ENCODE measurements at regions not wholly inside any gene's neighbourhood (a gene's known extent, or its start where the extent isn't known, plus 50 kb on each side); places are given as distances from the start of the nearest gene placed in this dataset.

DNA sequence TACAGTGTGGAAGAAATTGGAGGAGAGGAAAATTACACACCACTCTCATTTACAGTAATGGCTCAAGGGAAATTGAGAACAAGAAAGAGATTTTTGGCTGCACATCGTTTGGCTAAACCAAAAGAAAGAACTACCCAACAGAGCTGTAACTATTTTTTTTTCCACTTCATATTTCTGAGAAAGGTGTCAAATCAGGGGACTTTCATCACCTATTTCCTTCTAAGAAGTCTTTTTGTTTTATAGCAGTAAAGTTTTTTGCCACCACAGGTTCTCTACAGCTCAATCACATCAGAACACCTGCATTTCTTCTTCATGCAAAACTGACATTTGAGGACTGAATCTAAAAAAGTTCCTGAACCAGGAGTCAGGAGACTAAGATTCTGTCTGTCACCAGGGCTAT lies 57.5 kb upstream of the TNIP3 start:
- ATAC-seq (no peak), DNase-seq (no peak)
- Histone ChIP-seq H3K9me3 (ENCODE audit: control insufficient read depth, low read length) (no peaks in the 10 kb centered on the region), H3K27ac (ENCODE audit: low read length) (no peak overlapping the region), H3K4me3 (ENCODE audit: low read length) (no peak overlapping the region), H3K27me3 (ENCODE audit: control insufficient read depth, insufficient read depth) (no peaks in the 10 kb centered on the region), H3K4me1 (ENCODE audit: control insufficient read depth, insufficient read depth, low read length) (no peaks in the 10 kb centered on the region)
- intact Hi-C loops (cut with DNase I), result no loop called here
- 52% methylated on average over 1 of the region's 1 CpG for WGBS

- WGBS, result 66% methylated on average over 1 of the region's 1 CpG
- H3K4me3 ChIP-seq (ENCODE audit: low read length), result no peak overlapping the region
- no peaks in the 10 kb centered on the region for H3K9me3 ChIP-seq (ENCODE audit: control insufficient read depth, low read length)
- H3K4me1 ChIP-seq (ENCODE audit: control insufficient read depth, insufficient read depth, low read length), result no peaks in the 10 kb centered on the region
- H3K27ac ChIP-seq (ENCODE audit: low read length), result no peak overlapping the region
- ATAC-seq, result no peak
- intact Hi-C loops (cut with DNase I), result no loop called here
- no peaks in the 10 kb centered on the region for H3K27me3 ChIP-seq (ENCODE audit: control insufficient read depth, insufficient read depth)
- DNase-seq, result no peak
Measured at GRCh38 chr4:121221201-121221600, 57.1 kb upstream of the TNIP3 start.

- DNase-seq (no peak), ATAC-seq (no peak)
- Histone ChIP-seq H3K27me3 (ENCODE audit: control insufficient read depth, insufficient read depth) (no peaks in the 10 kb centered on the region), H3K4me1 (ENCODE audit: control insufficient read depth, insufficient read depth, low read length) (no peaks in the 10 kb centered on the region), H3K9me3 (ENCODE audit: control insufficient read depth, low read length) (no peaks in the 10 kb centered on the region), H3K4me3 (ENCODE audit: low read length) (no peak overlapping the region), H3K27ac (ENCODE audit: low read length) (no peak overlapping the region)
- WGBS, result 63% methylated on average over 5 of the region's 5 CpGs
- intact Hi-C loops (cut with DNase I), result no loop called here
Measured at GRCh38 chr4:121220698-121221097, 56.6 kb upstream of the TNIP3 start.

DNA sequence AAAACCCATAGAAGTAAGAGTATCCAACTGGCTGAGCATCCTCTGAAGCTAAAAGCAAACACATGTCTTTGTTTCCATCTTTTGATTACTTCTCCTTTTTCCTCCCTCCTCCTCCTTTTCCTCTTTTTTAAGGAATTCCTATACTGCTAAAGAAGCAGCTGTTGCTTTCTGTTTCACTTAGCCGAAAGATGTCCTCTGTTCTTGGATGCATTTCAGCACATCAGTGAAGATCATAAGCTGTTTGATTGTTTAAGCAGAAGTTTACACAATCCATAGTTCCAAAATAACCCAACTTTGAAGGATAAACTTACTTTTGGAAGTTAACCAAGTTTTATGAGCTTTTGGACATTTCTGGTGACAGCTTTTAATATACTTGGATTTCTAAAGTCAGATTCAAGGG lies 55.1 kb upstream of the TNIP3 start:
- H3K4me1 ChIP-seq (ENCODE audit: control insufficient read depth, insufficient read depth, low read length), result no peaks in the 10 kb centered on the region
- no peak overlapping the region for H3K27ac ChIP-seq (ENCODE audit: low read length)
- H3K27me3 ChIP-seq (ENCODE audit: control insufficient read depth, insufficient read depth), result no peaks in the 10 kb centered on the region
- ATAC-seq (no peak), DNase-seq (no peak)
- no peak overlapping the region for H3K4me3 ChIP-seq (ENCODE audit: low read length)
- WGBS, result 39% methylated on average over 1 of the region's 1 CpG
- intact Hi-C loops (cut with DNase I), result no loop called here
- H3K9me3 ChIP-seq (ENCODE audit: control insufficient read depth, low read length), result no peaks in the 10 kb centered on the region

DNA sequence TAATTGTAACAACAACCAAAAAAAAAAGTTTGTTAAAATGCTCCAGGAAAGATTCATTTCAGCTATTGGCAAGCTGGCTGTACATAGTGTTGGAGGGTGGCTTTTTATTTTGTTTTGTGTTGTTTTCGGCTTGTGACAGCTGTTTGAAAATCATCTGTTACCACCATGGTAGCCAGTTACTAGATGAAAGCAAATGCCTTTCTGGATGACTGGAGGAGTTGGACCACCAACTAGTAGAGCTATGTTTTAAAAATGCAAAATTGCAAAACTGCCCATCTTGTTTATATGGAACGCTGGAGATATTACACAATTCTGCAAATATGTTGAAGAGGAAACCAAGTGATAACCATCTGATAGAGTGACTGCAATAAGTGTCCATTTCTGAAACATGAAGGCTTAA lies 53.2 kb upstream of the TNIP3 start:
- no peak overlapping the region for H3K27ac ChIP-seq (ENCODE audit: low read length)

GRCh38 chr4:121216461-121216860 lies 52.3 kb upstream of the TNIP3 start:
- WGBS, result 79% methylated on average over 3 of the region's 3 CpGs
- no peaks in the 10 kb centered on the region for H3K27me3 ChIP-seq (ENCODE audit: control insufficient read depth, insufficient read depth)
- DNase-seq (no peak), ATAC-seq (no peak)
- H3K9me3 ChIP-seq (ENCODE audit: control insufficient read depth, low read length), result no peaks in the 10 kb centered on the region
- no peak overlapping the region for H3K27ac ChIP-seq (ENCODE audit: low read length)
- intact Hi-C loops (cut with DNase I), result no loop called here
- no peak overlapping the region for H3K4me3 ChIP-seq (ENCODE audit: low read length)
- no peaks in the 10 kb centered on the region for H3K4me1 ChIP-seq (ENCODE audit: control insufficient read depth, insufficient read depth, low read length)

More for the DNA sequence above, 53.2 kb upstream of the TNIP3 start:
- intact Hi-C loops (cut with DNase I), result no loop called here
- H3K27me3 ChIP-seq (ENCODE audit: control insufficient read depth, insufficient read depth), result no peaks in the 10 kb centered on the region
- H3K4me1 ChIP-seq (ENCODE audit: control insufficient read depth, insufficient read depth, low read length), result no peaks in the 10 kb centered on the region
- 52% methylated on average over 2 of the region's 2 CpGs for WGBS
- H3K9me3 ChIP-seq (ENCODE audit: control insufficient read depth, low read length), result no peaks in the 10 kb centered on the region
- ATAC-seq (no peak), DNase-seq (no peak)
- no peak overlapping the region for H3K4me3 ChIP-seq (ENCODE audit: low read length)

DNA sequence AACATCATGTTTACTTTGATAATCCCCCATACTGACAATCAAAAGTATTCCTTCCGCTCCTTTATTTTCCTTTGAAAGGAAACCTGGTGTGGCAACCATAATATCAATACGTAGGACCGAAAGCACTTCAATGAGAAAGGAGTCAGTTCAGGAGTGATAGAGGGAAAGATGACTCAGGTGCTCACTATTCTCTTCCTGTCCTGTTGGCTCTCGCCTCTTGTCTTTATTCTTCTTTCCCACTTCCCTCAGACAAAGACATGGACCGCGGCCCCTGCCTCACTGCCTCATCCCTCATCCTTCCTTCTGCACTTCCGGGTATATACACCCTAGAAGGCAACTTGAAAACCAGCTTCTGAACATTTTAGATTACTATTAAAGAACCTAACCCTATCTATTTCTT lies 49.8 kb upstream of the TNIP3 start:
- 87% methylated on average over 7 of the region's 7 CpGs for WGBS
- intact Hi-C loops (cut with DNase I), result no loop called here
- no peaks in the 10 kb centered on the region for H3K9me3 ChIP-seq (ENCODE audit: control insufficient read depth, low read length)
- DNase-seq, result no peak
- no peaks in the 10 kb centered on the region for H3K27me3 ChIP-seq (ENCODE audit: control insufficient read depth, insufficient read depth)
- no peak overlapping the region for H3K27ac ChIP-seq (ENCODE audit: low read length)
- no peaks in the 10 kb centered on the region for H3K4me1 ChIP-seq (ENCODE audit: control insufficient read depth, insufficient read depth, low read length)
- no peak overlapping the region for H3K4me3 ChIP-seq (ENCODE audit: low read length)
- ATAC-seq, result no peak
